ENCODE measurements at regions not wholly inside any gene's neighbourhood (a gene's known extent, or its start where the extent isn't known, plus 50 kb on each side); places are given as distances from the start of the nearest gene placed in this dataset.

- H3K9ac ChIP-seq (ENCODE audit: low read length) = no peak overlapping the region
- H4K20me1 ChIP-seq (ENCODE audit: insufficient read depth, low read length) = no peaks in the 10 kb centered on the region
- no peak overlapping the region for H3K4me3 ChIP-seq (ENCODE audit: insufficient read depth, low read depth, low read length)
- H3K27me3 ChIP-seq (ENCODE audit: insufficient read depth, low read length) = no peaks in the 10 kb centered on the region
- FAIRE-seq (no peak), DNase-seq (ENCODE audit: low read depth) (no peak)
- H3K79me2 ChIP-seq (ENCODE audit: insufficient read depth, low read length) = no peaks in the 10 kb centered on the region
- H3K36me3 ChIP-seq (ENCODE audit: insufficient read depth, low read length) = no peaks in the 10 kb centered on the region
- H2AFZ ChIP-seq (ENCODE audit: low read depth, low read length) = no peak overlapping the region
- H3K27ac ChIP-seq (ENCODE audit: low read depth, low read length) = no peak overlapping the region
- Mint-ChIP-seq H3K4me3 (ENCODE audit: unreplicated experiment) (no peak overlapping the region), H3K9me3 (ENCODE audit: unreplicated experiment) (no peaks in the 10 kb centered on the region), H3K27ac (ENCODE audit: unreplicated experiment) (no peak overlapping the region), H3K4me1 (ENCODE audit: low read depth, unreplicated experiment) (peaks cover 8% of the 10 kb centered on the region), H3K36me3 (ENCODE audit: low read depth, unreplicated experiment) (no peaks in the 10 kb centered on the region), H3K27me3 (ENCODE audit: low read depth, unreplicated experiment) (peaks cover 15% of the 10 kb centered on the region)
- H3K9me3 ChIP-seq (ENCODE audit: insufficient read depth, low read depth, low read length) = no peaks in the 10 kb centered on the region
- no peak overlapping the region for H3K4me2 ChIP-seq (ENCODE audit: low read length)
- peaks cover 14% of the 10 kb centered on the region for H3K4me1 ChIP-seq (ENCODE audit: insufficient read depth, low read length)
- TF ChIP-seq EZH2 (IDR thresholded peaks at IDR 0.05; ENCODE audit: insufficient read depth, low read length) (no peak), CTCF (IDR thresholded peaks at IDR 0.05; ENCODE audit: insufficient read depth, low read depth, low read length) (no peak)
Measured at GRCh38 chr1:10904396-10905358, 107.8 kb upstream of the TARDBP start.

GRCh38 chr1:10905841-10906655 is 106.4 kb upstream of the TARDBP start:
- Histone ChIP-seq H4K20me1 (ENCODE audit: insufficient read depth, low read length) (no peaks in the 10 kb centered on the region), H3K27ac (ENCODE audit: low read depth, low read length) (no peak overlapping the region), H2AFZ (ENCODE audit: low read depth, low read length) (no peak overlapping the region), H3K27me3 (ENCODE audit: insufficient read depth, low read length) (no peaks in the 10 kb centered on the region), H3K9ac (ENCODE audit: low read length) (no peak overlapping the region), H3K36me3 (ENCODE audit: insufficient read depth, low read length) (no peaks in the 10 kb centered on the region), H3K4me1 (ENCODE audit: insufficient read depth, low read length) (peaks cover 7% of the 10 kb centered on the region), H3K4me2 (ENCODE audit: low read length) (no peak overlapping the region), H3K4me3 (ENCODE audit: insufficient read depth, low read depth, low read length) (no peak overlapping the region), H3K79me2 (ENCODE audit: insufficient read depth, low read length) (no peaks in the 10 kb centered on the region), H3K9me3 (ENCODE audit: insufficient read depth, low read depth, low read length) (no peaks in the 10 kb centered on the region)
- FAIRE-seq = no peak
- Mint-ChIP-seq H3K36me3 (ENCODE audit: low read depth, unreplicated experiment) (no peaks in the 10 kb centered on the region), H3K4me1 (ENCODE audit: low read depth, unreplicated experiment) (peaks cover 5% of the 10 kb centered on the region), H3K27me3 (ENCODE audit: low read depth, unreplicated experiment) (peaks cover 21% of the 10 kb centered on the region), H3K4me3 (ENCODE audit: unreplicated experiment) (no peak overlapping the region), H3K27ac (ENCODE audit: unreplicated experiment) (no peak overlapping the region), H3K9me3 (ENCODE audit: unreplicated experiment) (no peaks in the 10 kb centered on the region)
- TF ChIP-seq CTCF (IDR thresholded peaks at IDR 0.05; ENCODE audit: insufficient read depth, low read depth, low read length) = no peak
- TF ChIP-seq EZH2 (IDR thresholded peaks at IDR 0.05; ENCODE audit: insufficient read depth, low read length) = no peak
- DNase-seq (ENCODE audit: low read depth) = no peak
